GM18520 (cell line): ENCODE measurements at regions not wholly inside any gene's neighbourhood (a gene's known extent, or its start where the extent isn't known, plus 50 kb on each side); places are given as distances from the start of the nearest gene placed in this dataset.
"Not testable (repeated sequence)": the region's sequence is repeated elsewhere in the genome, so short reads cannot be mapped to it uniquely, and the experiment has no call there.

Experiments used
- ATAC-seq: cut with Tn5 transposase; IDR thresholded peaks from one replicate; pipeline ENCODE4 v1.9.1; 2021; ENCODE audit not compliant: unreplicated experiment

DNA sequence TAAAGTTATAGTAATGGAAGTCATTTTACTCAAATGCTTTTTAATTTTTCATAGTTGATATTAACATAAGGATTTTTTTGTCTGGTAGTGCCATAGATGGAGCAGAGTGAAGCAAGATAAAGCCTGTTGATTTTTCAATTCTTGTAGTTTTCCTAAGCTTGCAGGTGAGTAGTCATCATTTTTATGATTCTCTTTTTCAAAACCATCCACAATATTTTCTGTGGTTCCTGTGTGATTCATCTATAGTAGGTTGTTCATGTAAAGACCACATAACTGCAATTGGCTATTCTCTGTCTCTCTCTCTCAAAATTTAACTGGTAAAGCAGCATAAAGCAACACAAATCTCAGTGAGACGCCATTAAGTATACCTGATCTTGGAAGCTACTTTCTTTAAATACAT is 711.5 kb downstream of the TTLL7 start:
- ATAC-seq: not testable (repeated sequence)

DNA sequence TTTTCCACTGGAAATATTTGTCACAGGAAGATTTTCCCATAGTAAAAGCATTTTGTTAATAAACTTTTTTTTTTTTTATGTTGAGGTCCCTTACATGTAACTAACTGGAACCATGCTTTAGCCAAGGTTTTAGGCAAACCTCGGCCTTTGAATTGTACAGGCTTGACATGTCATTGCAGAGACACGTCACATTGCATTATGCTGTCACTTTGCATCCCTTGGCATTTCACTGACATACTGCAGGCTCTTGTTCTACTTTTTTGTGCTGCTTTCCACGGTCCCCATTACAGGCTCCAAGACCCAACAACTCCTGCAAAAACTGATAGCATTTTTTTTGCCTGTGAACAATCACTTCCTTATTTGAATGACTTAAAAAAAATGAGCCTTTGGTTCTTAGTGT is 724.3 kb downstream of the TTLL7 start:
- ATAC-seq: not testable (repeated sequence)

DNA sequence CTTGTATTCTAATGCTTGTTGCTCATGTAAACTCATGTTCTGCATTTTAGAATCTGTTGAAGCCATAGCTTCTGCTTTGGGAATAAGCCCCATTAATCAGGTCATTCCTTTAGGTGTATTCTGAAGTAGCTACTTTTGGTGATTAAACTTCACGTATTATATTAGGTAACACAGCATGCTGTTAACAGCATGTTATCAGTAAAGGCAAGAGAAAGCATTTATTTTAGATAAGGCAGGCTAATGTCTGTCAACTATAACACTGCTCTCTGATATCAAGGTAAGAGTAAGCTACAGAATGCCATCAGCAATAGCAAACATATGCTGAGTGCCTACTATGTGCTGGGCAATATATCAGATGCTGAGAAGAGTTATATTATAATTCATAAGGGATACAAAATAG is 726.4 kb downstream of the TTLL7 start:
- not testable (repeated sequence) for ATAC-seq

DNA sequence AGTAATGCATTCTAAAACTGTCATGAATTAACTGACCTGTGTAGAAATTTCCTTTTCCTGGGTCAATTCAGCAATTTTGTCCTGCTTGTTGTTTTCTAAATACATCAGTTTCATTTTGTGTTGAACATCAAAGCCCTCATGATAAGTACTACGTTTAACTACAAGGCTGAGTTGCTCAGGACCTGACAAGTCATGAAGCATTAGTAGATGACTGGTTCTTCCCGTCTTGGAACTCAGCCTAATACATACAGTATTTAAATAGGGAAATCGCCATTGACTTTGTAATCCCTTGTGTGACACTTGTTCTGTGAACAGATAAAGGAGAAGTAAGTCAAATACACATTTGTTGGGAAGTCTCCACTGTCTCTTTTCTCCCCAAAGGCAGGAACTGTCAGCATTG is 727.1 kb downstream of the TTLL7 start:
- ATAC-seq: not testable (repeated sequence)

DNA sequence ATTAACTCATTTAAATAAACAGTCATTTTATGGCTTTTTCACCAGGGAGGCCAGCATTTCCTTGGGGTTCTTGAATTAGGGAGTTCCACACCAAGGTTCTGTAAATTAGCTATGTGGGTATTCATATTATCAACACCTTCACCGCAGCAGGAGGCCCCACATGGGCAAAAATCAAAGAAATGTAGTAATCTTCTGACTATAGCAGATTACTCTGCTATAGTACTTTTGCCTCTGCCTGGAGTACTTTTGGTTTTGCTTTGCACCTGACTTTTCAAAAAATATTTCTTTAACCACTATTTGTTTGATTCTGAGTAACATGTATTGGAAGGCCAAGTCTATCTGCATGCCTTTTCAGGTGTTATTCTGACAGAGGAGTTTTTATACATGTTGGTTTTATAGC is 728.1 kb downstream of the TTLL7 start:
- ATAC-seq: peak; percentile 82

DNA sequence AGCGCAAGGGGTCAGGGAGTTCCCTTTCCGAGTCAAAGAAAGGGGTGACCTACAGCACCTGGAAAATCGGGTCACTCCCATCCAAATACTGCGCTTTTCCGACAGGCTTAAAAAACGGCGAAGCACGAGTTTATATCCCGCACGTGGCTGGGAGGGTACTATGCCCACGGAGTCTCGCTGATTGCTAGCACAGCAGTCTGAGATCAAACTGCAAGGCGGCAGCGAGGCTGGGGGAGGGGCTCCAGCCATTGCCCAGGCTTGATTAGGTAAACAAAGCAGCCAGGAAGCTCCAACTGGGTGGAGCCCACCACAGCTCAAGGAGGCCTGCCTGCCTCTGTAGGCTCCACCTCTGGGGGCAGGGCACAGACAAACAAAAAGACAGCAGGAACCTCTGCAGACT is 735.1 kb downstream of the TTLL7 start:
- not testable (repeated sequence) for ATAC-seq

DNA sequence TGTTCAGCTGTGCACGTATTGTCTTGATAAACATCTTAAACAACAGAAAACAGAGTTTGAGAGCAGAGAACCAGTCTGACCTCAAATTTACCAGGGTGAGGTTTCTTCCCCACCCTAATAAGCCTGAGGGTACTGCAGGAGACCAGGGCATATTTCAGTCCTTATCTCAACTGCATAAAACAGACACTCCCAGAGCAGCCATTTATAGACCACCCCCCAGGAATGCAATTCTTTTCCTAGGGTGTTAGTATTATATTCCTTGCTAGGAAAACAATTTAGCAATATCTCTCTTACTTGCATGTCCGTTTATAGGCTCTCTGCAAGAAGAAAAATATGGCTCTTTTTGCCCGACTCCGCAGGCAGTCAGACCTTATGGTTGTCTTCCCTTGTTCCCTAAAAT is 747.2 kb downstream of the TTLL7 start:
- ATAC-seq: not testable (repeated sequence)

DNA sequence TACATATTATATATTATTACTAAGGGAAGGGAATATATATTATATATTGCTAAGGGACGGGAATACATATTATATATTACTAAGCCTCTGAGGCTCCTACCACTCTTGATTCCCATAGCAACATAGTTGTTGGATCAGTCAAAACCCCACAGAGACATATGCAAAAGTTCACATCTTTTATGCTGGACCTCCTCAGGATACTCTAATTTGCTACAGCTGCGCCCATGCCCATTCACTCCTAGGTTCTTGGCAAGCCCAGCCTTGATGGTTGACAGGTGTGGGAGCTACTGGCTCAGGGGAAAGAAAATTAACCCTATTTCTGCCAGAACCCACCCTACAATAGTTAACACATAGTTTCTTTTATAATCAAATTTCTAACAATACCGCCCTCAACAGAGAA is 752.2 kb downstream of the TTLL7 start:
- ATAC-seq: not testable (repeated sequence)

DNA sequence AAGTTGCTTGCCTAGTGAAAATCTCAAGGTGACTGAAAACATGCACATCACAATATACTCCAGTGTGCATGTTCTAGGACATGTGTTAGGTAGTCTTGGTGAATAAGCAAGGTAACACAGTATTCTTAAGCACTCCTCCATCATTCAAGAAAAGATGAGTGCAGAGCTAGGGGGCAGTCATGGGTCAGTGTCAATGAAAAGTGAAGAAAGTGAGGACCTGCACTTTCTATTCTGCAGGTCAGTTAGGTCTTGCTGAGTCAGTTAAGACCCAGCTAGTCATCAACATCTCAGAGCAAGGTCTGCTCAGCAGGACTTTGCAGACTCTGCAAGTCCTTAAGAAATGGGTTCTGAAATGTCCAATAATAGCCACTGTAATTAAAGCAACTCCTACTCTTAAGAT is 754.1 kb downstream of the TTLL7 start:
- not testable (repeated sequence) for ATAC-seq

DNA sequence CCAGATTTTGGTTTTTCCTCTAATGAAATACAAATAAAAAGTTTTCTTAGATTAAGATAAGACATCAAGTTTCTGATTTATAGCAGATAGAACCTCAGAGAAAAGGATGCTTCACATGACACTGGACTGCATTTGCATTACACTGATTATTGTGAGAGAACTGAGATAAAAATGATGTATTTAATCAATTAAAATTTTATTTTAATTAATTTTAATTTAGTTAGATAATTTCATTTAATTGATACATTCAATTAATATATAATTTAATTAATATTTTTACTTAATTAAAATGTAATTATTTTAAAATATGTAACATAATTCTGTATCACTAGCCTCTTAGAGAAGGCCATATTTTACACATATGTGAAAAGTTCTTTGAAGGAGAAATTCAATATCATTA is 759.4 kb downstream of the TTLL7 start:
- ATAC-seq: not testable (repeated sequence)

DNA sequence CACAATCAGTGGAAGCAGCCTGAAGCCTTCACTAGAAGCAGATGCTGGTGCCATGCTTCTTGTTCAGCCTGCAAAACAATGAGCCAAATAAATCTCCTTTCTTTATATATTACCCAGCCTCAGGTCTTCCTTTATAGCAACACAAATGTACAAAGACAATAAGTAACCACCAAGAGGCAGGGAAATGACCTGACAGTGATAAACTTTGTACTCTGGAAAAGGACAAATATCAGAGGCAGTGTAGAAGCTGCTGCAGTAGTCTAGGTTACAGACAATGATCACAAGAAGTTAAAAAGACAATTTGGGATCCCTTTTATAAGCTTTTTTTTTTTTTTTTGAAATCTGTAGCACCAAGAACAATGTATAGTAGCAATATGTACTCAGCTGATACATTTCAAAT is 760.3 kb downstream of the TTLL7 start:
- not testable (repeated sequence) for ATAC-seq

DNA sequence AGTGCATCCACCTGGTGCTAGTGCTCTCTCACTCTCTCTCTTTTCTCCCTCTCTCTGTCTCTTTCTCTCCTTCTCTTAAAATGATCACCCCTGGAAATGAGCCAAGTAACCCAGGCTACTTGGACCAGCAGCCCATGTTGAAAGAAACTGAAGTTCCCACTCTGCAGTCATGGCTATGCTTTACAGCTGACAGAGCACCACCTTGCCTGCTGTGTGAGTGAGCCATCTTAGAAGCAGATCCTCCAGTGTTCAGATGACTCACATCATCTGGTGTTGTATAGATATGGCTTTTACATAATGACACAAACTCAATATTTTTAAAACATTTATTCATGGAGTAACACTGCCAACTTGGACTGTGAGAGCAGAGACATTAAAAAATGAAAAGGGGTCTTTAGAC is 779.1 kb downstream of the TTLL7 start:
- ATAC-seq: not testable (repeated sequence)

DNA sequence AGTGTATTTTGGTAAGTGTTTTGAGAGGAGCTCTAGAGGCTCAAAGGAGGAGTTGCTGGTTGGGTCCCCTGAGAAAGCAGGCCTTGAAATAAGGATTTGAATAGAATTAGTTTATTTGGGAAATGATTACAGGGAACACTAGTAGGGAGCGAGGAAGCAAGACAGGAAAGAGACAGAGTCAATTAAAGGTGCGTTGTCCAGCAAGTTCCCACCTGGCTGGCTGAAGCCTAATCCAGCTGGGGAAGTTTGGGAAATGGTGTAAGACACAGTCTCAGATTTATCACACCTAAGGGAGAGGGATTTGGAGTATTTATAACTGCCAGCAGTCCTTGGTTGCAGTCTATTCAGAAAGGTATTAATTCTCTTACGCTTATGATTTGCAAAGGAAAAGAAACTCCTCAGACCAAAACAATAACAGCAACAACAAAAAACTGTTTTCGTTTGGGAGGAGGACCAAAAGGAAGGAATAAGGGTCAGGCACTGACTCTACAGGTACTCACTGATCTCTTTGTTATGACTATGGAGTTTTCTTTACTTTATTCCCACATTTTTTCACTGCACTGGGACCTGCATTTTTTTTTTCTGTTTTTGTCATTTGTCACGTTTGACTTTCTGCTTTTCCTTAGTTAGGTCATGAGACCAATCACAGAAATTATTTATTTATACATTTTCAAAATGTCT is 780.8 kb downstream of the TTLL7 start:
- ATAC-seq: not testable (repeated sequence)

DNA sequence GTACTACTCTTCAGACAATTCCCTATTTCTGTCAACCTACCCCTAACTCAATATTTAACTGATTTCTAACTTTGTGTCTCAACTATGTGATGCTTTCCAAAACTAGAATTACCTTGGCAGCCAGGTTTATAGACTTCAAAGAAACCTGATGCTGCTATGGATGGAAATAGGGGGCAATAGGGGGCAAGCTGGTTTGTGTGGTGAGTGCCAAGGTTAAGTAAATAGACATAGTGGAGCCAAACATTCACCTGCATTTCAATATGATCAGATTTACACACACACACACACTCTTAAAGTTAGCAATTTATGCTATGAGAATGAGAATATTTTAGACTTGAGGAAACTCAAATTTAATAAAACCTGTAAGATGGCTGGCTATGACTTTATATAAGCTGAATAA is 784.6 kb downstream of the TTLL7 start:
- ATAC-seq: not testable (repeated sequence)

DNA sequence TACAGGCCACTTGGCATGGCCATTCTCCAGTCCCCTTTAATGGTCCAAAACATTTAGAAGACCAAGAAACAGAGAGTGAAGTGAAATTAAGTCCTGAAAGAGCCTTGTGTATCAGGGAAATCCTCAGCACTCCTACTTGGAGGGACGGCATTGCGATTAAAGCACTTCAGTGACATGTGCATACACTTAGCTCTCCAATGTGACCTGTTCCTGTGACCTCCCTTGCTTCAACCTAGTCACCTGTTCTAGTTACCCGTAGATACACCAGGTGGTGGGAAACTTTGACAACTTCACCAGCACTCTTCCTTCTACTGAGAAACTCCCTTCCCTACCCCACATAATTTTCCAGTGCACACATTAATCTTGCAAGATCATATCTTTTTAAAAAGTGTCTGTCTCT is 785.3 kb downstream of the TTLL7 start:
- ATAC-seq: not testable (repeated sequence)

DNA sequence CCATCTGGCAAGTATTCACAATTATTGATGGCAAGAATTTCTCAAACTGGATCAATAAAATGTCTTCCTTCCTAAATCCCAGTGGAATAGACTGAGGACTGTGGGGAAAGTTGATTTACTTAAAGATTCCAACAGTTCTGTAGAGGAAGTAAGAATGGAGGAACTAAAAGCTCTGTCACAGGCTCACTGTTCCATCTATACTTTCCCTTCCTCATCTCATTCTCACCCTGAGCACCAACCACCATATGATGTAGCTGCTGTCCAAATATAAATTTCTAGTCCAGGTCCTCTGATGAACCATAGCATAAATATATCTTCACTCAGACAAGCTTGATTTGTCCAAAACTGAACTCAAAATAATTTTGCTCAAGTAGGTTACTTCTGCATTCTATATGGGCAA is 786.9 kb downstream of the TTLL7 start:
- ATAC-seq: not testable (repeated sequence)

DNA sequence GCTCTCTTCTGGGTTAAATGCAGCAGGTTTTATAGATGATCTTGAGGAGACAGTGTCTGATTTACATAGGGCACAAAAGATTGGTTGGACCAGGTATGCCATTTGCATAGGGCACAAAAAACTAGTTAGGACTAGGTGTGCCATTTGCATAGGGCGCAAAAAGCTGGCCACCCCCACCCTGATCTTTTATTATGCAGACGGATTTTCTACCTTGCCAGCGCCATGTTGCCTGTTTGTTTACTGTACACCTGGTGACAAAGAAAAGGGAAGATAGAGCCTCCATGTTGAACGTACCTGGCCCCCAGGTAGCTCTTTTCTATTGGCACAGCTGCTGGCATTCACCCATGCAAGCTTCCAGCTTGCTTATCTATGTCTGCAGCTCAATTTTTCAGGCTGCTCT is 790.4 kb downstream of the TTLL7 start:
- not testable (repeated sequence) for ATAC-seq

DNA sequence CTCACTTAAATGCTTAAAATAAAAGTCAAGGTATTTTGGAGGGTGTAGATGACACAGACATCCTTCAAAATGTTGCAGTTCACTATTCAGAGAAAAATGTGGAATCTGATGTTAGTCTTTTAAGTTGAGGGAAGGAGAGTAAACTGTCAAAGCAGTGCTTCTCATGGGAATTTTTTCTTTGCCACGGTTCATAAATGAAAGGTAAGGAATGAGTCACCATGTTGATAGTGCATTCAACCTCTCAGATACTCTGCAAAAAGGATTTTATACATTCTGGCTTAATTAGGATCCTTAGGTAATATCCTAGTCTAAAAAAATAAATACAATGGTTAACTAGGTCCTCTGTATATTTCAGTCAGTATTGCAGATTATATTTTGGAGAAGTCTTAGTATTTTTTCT is 804.3 kb downstream of the TTLL7 start:
- ATAC-seq: not testable (repeated sequence)

DNA sequence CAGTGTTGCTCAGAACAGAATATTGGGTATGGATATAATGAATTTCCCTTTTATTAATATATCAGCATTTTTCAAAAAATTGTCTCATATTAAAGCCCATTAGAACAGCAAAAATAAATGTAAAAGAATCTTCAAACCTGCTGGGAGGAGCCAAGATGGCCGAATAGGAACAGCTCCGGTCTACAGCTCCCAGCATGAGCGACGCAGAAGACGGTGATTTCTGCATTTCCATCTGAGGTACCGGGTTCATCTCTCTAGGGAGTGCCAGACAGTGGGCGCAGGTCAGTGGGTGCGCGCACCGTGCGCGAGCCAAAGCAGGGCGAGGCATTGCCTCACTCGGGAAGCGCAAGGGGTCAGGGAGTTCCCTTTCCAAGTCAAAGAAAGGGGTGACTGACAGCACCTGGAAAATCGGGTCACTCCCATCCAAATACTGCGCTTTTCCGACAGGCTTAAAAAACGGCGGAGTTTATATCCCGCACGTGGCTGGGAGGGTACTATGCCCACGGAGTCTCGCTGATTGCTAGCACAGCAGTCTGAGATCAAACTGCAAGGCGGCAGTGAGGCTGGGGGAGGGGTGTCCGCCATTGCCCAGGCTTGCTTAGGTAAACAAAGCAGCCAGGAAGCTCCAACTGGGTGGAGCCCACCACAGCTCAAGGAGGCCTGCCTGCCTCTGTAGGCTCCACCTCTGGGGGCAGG is 816.8 kb downstream of the TTLL7 start:
- not testable (repeated sequence) for ATAC-seq

DNA sequence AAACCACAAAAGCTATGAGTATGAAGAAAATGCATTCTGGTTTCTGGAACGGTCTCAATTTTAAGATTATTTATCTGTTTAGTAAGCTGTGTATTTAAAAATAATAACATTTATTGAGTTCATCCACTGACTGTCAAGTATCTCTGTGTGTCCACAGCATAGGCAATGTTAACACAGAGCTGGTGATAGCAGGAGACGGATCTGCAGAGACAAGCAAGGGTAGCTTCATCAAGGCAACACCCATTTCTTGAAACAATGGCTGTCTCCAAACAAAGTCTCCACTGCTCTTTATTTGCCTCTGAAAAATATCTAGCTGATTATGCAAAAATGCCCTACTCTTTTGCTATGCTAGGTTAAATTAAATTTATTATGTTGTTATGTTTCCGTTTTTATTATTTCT is 818.3 kb downstream of the TTLL7 start:
- ATAC-seq: not testable (repeated sequence)

DNA sequence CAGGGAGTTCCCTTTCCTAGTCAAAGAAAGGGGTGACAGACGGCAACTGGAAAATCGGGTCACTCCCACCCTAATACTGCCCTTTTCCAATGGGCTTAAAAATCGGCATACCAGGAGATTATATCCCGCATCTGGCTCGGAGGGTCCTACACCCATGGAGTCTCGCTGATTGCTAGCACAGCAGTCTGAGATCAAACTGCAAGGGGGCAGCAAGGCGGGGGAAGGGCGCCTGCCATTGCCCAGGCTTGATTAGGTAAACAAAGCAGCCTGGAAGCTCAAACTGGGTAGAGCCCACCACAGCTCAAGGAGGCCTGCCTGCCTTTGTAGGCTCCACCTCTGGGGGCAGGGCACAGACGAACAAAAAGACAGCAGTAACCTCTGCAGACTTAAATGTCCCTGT is 831.3 kb downstream of the TTLL7 start:
- not testable (repeated sequence) for ATAC-seq

DNA sequence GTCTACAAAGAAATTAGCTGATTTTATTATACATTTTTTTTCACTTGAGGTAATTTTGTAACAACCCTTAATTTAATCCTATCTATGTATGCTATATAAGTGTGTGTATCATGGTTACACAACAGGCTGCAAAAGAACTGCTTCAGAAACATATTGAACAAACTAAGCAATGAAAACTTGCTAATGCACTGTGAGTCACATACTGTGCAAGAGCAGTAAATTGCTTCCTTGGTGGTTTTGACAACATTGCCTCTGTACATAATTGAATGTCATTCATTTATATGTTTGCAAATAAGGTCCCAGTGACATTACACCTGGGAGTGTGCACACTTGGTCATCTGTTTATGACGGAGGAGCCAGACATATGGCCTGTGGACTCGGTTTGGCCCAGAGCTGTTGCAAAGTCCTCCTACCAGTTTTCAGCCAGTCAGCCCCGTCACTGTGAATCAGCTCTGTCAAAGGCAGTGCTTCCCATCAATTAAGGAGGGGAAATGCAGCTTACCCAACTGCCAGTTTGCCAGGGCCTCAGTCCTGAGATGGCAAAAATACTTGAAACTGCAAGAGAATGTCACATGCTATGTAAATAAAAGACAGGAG is 835.0 kb downstream of the TTLL7 start:
- not testable (repeated sequence) for ATAC-seq
